Hematopoietic multipotent progenitor cell treated with erythropoietin and hydrocortisone succinate and interleukin-3 and kit ligand, for 15 days (in vitro differentiated cells): ENCODE measurements at regions not wholly inside any gene's neighbourhood (a gene's known extent, or its start where the extent isn't known, plus 50 kb on each side); places are given as distances from the start of the nearest gene placed in this dataset.

ENCODE experiments used
- DNase-seq: peaks from one replicate; pipeline ENCODE4 v3.0.0-alpha.2; 2015; ENCODE audit warnings: low spot score

DNA sequence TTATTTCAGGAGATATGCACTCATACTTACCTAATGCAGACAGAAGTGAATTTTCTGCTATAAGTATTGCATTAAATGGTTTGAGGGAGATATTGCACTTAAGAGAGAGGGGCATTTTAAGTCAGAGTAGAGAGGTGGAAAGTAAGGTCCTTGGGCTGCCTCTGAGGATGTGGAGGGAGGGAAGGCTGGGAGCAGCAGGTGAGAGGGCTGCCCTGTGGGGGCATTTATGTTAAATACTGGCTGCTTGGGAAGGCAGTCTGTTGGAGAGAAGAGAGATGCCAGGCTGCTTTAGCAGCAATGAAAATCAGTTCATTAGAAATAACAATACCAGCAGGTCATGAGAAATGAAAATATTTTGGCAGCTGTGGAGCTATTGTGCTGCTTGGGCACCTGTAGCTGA lies 576.2 kb upstream of the HS6ST1 start:
- DNase-seq = no peak

DNA sequence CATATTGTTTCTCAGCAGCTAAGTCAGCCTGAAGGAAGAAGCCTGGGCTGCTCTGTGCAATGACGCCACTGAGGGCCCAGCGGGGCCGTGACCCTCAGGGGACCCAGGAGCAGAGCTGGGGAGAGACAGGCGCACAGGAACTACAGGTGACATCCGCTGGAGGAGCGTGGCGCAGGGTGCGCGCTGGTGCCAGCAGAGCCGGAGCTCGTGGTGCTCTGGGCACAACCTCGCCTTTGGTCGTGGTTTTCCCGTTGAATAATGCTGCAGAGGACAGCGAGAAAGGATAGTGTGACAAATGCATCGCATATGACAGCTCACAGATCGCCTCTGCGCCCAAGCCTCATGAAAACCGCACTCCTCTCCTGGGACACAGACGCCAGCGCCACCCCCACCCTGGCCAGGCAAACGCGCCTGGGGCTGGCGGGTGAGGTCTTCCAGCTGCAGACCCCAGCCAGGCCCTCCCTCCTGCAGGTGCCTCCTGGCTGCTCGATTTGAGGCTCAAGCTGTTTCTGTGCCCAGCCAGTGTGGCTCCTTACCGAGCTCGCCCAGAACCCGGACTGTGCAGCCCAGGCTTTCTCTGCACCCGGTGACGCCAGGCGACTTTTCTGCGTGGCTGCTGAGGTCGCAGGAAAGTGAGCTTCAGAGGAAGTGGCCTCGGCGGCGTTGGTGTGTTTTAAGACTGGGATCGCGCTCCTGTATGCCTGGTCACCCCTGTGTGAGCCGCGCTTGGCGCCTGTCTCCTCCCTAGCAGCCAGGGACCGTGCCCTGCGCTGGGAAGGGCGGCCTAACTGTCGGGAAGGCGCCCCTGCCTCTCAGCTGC lies 583.1 kb upstream of the HS6ST1 start:
- no peak for DNase-seq

DNA sequence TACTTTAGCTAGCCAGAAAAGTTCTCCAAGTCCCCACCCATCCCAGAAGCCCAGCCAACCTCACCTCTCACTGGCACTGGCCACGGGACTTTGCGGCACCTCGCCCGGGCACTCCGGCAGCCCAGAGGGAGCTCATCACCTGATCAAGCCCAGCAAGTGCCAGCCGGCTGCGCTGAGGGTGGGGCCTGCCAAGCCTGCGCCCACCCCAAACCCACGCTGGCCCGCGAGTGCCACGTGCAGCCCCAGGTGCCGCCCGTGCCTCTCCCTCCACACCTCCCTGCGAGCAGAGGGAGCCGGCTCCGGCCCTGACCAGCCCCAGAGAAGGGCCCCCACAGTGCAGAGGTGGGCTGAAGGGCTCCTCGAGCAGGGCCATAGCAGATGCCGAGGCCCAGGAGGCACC lies 585.0 kb upstream of the HS6ST1 start:
- DNase-seq = no peak

DNA sequence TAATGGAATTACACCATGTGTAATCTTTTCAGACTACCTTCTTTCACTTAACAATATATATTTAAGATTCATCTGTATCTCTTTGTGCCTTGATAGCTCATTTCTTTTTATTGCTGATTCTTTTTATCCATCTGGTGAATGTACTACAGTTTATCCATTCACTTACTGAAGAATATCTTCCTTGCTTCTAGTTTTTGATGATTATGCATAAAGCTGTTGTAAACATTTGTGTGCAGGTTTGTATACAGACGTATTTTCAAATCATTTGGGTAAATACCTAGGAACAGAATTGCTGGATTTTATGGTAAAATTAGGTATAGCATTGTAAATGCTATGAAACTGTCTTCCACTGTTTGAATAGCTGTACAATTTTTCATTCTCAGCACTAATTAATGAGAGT lies 592.6 kb upstream of the HS6ST1 start:
- DNase-seq = no peak

DNA sequence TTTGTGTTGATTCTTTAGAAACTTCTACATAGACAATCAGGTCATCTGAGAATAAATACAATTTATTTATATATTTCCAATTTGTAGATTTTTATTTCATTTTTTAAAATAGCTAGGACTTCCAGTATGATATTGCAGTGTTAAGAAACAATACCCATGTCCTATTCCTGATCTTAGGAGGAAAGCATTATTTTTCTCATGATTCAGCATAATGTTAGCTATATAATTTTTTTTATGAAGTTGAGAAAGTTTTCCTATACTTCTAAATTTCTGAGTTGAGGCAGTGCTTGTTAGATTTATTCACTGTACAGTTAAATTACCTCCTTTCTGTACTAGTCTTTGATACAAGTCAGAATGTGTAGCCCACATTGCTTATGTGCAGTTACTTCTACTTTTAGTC lies 595.7 kb upstream of the HS6ST1 start:
- no peak for DNase-seq

DNA sequence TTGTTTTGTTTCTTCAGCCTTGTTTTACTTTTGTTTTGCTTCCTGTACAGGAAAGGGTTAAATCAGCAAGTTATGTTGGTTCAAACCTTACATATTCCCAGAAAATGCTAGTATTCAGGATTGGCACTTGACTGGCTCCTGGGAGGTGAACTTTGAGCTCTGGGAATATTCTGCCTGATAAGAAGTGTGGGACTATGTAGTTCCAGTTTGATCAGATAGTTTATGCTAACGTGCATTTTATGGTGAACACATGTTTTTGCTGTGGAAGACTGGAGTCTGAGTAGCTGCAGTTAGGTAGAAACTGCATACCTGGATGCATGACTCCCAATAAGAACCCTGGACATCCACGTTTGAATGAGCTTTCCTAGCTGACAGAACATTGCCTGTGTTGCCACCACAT lies 603.1 kb upstream of the HS6ST1 start:
- DNase-seq = no peak

DNA sequence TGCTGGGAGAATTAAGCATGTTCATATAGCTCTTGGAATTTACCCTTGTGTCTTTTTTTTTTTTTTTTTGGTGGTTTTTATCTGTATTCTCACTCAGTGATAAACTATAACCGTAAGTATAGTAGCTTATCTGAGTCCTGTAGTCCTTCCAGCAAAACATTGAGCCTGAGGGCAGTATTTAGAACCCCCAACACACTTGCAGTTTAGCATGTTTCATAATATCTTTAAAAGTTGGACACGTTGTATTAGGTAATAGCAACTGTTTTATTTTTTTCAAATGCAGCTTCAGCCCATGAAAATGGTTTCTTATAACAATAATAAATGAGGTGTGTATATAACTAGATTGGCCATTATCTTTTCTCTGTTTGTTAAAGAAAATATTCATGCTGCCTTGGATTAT lies 603.5 kb upstream of the HS6ST1 start:
- DNase-seq = no peak

DNA sequence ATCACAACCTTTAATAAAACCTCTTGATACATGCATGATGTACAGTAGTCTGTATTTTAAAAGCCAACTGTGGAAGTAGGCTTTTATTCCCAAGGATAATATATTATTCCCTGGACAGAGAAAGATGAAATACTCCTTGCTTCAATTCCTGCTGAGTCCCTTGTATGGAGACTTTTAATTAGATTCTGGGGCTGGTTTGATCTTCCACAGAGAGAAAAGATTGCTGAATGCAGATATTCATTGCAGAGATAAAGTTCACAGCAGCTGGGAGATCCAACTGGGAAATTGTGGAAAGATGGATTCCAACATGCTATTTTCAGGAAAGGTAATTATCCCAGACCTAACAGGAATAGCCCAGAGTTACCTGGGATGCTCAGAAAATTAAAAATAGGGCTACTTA lies 607.0 kb upstream of the HS6ST1 start:
- DNase-seq = no peak

DNA sequence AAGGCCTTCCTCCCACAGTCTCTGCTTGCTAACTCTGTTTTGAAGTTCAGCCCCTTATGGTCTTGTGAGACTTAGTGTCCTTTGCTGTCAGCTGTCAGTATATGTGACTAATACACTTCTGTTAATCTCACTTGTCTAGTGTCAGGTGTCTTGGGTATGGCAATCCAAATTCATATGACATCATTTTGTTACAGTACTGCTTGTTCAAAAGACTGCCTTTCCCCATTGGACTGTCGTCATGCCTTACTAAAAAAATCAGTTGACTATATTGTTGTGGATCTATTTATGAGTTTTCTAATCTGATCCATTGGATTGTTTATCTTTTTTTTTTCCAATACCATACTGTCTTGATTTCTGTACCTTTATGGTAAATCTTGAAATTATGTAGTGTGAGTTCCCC lies 611.4 kb upstream of the HS6ST1 start:
- DNase-seq = no peak

DNA sequence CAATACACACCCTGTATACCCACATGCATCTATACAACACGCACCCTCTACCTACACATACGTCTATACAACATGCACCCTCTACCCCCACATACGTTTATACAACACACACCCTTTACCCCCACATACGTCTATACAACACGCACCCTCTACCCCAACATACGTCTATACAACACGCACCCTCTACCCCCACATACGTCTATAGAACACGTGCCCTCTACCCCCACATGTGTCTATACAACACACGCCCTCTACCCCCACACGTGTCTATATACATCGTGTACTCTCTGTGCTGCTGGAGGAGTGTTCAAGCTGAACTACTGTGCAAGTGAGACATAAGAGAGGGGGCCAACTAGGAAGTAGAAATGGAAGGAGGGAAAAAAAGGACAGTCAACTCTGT lies 621.7 kb upstream of the HS6ST1 start:
- no peak for DNase-seq

DNA sequence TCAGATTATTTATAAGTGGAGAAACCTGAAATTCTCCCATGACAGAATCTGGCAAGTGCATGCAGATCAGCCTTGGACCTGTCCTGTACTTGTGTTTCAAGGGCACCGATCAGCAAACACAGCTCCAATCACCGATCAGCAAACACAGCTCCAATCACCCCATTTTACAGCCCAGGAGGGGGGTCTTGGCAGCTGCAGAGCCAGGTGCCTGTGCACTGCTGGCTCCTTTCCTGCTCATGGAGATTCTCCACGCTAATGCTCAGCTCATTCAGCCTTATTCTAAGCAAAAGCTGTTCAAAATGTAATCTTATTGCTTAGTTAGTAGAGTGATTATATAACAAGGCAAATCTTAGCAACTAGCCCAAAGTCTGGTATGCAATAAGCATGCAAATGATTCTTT lies 623.1 kb upstream of the HS6ST1 start:
- no peak for DNase-seq

DNA sequence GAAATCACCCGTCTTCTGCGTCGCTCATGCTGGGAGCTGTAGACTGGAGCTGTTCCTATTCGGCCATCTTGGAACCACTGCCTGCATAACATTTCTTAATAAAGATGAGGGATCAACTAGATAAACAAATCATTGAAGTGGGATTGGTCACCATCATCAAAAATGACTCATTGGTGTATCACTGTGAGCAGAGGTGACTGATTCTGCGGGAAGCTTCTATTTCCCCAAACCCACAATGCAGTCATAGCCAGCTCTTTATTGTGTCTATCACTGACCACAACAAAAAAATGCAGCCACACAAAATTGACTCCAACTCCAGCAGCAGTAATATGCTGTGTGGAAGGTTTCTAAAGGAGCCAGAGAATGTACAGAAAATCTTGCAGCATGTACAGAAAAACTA lies 630.7 kb upstream of the HS6ST1 start:
- DNase-seq = no peak

DNA sequence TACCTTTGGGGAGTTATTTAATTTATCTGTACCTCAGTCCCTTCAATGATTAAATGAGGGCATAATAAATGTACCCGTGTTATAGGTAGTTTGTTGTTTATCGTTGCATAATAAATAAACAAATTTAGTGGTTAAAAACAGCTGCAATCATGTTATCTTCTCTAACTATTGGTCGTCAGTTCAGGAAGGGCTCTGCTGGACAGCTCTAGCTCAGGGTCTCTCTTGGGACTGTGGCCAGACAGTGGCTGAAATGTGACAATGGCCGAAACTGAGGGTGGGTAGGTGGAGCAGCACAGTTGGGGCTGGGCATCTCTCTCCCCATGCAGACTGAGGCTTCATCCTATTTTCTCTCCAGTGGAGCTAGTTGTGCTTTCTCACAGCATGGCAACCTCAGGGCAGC lies 632.1 kb upstream of the HS6ST1 start:
- DNase-seq = no peak

DNA sequence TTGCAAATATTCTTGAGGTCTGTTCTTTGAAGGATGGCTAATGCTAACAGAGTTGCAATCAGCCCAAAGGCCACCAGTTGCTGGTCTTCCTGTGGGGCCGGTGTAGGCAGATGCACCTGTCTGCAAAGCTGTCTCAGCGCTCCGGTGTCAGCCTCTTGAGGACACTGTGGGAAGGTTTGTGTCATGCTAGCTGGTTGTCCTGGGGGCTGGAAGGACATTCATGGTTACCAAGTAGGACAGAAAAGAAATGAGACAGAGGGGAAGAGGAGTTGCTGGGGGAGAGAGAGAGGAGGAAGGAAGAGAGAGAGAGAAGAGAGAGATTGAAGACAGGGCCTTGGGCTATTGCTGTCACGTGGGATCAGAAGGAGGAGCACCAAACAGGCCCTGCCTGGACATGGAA lies 639.6 kb upstream of the HS6ST1 start:
- no peak for DNase-seq

DNA sequence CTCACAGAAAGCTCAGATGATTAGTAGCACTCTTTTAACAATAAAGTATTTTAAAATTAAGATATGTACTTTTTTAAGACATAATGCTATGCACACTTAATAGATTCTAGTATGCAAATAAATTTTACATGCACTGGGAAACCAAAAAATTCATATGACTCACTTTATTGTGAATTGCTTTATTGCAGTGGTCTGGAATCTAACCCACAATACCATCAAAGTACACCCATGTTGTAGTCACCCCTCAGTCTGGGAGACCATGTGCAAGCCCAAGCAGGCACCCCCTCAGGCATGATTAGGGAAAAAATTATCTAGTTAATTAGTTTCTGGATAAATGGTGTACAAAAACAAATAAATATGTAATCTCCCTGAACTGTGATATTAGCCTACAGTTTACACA lies 649.0 kb upstream of the HS6ST1 start:
- no peak for DNase-seq

DNA sequence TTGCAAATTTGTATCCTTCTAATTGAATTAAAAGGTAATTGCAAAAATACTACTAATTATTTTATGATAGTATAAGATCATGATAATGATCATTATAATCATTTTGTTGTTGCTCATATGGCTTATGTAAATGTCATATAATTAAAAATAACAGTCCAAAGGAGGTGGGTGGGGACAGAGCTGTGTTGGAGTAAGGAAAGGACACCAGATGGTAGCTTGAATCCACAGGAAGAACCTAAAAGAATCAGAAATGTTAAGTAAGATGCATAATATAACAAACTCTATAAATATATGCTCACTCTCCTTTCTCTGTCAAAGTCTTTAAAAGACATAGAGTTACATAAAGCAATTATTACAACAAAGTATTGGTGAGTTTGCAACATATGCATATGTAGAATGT lies 650.7 kb upstream of the HS6ST1 start:
- no peak for DNase-seq

DNA sequence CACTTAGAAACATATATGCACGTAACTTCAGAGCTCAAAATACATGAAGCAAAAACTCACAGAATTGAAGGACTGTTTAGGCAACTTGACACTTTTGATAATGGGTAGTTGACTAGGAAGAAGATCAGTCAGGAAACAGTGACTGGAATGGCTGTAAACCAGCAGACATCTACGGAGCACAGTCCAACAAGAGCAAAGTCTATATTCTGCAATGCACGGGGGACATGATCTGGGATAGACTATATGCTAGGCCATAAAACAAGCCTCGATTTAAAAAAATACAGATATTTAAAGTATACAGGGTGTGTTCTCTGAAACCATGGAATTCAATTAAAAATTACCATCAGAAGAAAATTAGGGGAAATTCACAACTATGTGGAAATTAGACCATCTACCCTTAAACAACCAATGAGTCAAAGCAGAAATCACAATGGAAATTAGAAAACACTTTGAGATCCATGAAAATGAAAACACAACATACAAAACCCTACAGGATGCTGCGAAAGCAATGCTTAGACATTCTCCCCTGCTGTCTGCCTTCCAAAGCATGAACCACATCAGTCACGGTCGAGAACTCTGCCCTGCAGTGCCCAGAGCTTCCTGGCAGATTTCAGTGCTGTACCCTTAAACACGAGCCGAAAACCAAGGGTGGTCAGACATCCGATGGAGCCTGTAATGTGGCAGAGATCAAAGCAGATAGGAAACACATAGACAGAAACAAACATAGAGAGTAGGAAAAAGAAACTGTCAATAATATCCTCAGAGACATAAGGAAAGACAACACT lies 651.9 kb upstream of the HS6ST1 start:
- DNase-seq = no peak

DNA sequence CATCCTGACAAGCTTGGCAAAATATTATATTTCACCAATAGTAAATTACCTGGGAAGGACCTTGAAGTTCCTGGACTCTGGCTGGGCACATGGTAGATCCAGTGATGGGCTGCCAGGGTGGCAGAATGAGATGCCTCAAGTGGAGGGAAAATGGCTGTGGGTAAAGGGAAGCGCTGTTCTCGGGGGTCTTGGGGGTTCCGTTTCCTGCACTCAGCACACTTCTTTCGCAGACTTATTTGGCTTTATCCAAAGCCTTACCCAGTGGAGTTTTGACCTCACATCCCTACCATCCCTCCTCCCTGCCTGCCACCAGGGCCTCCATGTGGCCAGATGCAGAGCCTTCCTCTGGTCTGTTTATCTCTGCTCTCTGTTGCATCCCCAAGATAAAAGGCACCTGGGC lies 654.9 kb upstream of the HS6ST1 start:
- no peak for DNase-seq

DNA sequence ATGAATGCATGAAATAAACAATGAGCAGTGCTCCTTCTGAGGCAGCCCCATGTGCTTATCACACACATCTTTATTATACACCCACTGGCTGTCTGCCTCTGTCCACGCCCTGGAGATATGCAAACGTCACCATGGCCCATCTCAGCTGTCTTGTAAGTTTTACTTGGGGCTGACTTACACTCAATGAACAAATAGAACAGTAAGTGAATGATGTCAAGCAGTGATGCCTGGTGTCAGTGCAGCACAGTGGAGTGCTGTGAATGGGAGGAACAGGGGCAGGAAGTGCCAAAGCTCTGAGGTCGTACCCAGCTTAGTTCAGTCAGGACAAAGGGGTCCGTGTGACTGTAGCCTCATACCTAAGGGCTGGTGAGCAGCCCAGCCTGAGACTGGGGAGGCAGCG lies 659.5 kb upstream of the HS6ST1 start:
- DNase-seq = no peak

DNA sequence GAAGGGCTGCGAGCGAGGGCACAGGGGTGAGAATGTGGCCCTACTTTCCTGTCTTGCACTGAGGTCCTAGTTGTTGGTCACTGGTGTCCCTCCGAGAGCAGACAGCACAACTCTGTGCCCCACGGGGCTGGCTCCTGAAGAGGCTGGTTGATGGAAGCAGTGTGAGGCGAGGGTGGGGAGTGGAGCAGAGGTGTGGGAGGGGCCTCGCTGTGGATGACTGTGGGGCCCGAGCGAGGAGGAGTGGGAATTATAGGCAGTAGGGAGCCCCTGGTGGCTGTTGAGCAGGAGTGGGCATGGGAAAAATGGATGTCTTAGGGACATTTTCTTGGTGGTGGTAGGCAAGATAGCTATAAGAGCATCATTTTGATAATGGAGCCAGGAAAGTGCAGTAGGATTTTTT lies 660.5 kb upstream of the HS6ST1 start:
- DNase-seq = no peak

DNA sequence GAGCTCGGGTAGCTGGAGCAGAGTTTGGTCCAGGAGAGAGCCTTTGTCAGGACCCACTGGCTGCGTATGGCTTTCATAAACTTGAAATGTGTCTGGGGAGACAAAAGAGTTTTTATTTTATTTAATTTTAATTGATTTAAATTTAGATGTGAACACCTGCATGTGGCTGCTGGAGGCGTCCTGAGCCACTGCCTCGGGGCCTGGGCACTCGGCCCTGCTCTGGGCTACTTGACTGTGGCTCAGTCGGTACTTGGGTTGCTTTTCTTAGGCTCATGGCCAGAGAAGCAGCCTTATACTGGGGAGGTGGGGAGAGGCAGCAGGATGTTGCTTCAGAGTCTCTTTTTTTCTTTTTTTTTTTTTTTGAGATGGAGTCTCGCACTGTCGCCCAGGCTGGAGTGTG lies 661.8 kb upstream of the HS6ST1 start:
- DNase-seq = no peak

DNA sequence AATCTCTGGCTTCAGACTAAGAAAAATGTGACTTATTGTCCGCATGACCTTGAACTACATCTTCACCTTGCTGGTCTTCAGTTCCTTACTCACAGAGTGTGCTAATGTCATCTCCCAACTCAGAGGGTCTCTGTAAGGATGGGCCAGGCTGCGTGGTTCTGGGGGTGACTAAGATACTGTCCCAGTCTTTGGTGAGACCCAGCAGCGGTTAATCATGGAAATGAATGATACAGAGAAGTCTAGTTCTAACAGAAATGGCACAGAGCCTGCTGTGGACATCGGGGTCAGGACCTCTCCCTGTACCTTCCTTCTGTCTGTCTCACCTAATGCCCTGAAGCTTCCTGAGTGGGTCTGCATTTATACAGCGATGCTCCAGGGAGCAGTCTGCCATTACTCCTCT lies 662.7 kb upstream of the HS6ST1 start:
- no peak for DNase-seq

DNA sequence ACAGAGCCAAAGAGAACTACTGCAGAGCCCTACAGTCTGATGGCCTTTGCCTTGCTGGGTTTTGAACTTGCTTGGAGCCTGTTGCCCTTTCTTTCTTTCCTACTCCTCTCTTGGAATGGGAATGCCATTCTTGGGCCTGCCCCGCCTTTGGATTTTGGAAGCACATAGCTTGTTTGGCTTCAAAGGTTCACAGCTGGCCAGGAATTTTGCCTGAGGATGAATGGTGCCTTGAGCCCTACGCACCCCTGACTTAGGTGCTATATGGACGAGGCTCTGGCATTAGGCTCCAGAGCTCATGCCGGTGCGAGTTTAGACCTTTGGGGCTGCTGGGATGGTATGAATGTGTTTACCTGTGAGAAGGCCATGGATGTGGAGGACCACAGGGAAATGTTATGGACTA lies 663.3 kb upstream of the HS6ST1 start:
- DNase-seq = no peak

DNA sequence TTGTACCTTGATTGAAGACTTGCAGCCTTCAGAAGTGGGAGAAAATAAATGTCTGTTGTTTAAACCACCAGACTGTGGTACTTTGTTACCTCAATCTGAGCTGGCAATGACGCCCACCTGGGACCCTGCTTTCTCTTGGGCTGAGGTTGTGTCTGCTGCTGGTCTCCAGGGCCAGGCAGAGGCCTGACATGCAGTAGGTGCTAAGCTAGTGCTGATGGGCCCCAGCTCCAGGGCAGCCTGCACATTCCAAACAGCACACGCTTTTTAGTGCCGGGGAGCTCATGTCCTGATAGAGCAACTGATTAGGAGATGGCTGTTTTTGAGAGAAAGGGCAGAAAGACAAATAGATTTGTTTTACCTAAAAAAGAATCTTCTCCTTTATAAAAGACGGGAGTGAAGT lies 664.0 kb upstream of the HS6ST1 start:
- no peak for DNase-seq
